LNCaP clone FGC (cell line): ENCODE measurements at regions not wholly inside any gene's neighbourhood (a gene's known extent, or its start where the extent isn't known, plus 50 kb on each side); places are given as distances from the start of the nearest gene placed in this dataset.

Experiments used
- DNase-seq: peaks from one replicate; pipeline ENCODE4 v3.0.0-alpha.2; 2011; ENCODE audit warnings: low read depth
- H3K4me3 ChIP-seq: 2 replicates; pipeline ENCODE4 v1.5.1; 2011; ENCODE audit warnings: mild to moderate bottlenecking, low read depth, low read length, control low read depth
- CTCF ChIP-seq: IDR thresholded peaks from 2 replicates; pipeline ENCODE4 v1.5.1; 2012; ENCODE audit warnings: mild to moderate bottlenecking; ENCODE audit not compliant: control insufficient read depth, insufficient read depth; ENCODE audit errors: extremely low read depth

GRCh38 chr5:24401773-24402172, 243.0 kb downstream of the CDH10 start:
- TF ChIP-seq CTCF: no peak
- no peak overlapping the region for H3K4me3 ChIP-seq
- DNase-seq: peak; percentile 2

DNA sequence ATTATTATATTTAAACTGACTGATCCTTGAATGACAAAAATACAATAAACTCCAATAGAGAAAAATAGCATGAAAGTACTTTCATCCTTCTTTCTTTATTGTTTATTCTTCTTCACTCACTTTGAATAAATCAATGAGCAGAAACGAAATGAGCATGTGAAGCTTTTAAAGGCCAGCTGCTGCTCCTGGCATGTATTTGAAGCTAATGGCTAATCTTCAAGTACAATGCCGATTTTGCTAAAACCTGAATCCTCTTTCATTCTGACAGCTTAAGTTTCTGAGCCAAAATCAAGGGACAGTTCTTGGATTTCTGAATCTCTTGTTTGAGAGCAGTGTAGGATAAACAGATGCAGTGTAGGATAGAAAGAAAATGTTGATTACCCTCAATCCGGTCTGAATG, 237.3 kb downstream of the CDH10 start:
- DNase-seq: no peak
- H3K4me3 ChIP-seq: no peak overlapping the region
- no peak for TF ChIP-seq CTCF

DNA sequence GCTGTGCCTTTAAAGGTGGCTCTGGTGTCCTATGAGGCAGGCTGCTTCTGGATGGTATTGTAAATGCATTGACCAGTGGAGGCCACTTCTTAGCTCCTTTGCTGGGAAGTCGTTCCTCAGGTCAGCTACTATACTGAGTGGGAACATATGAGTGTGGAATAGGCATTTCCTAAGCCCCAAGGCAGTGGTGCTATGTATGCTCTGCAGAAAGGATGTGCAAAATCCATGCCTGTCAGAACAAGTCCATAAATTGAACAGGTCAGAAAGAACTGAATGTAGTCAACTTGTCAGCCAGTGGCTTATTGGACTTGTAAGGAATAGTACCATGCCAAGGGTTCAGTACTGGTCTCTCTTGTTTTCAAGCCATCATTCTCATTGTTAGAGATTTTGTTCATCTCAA, 216.4 kb downstream of the CDH10 start:
- no peak for DNase-seq
- TF ChIP-seq CTCF: no peak
- H3K4me3 ChIP-seq: no peak overlapping the region

- no peak for TF ChIP-seq CTCF
- H3K4me3 ChIP-seq: no peak overlapping the region
- DNase-seq: no peak
Observed at GRCh38 chr5:24433555-24433954, 211.2 kb downstream of the CDH10 start.
